Mesenchymal stem cell (in vitro differentiated cells and primary cell): ENCODE measurements at regions not wholly inside any gene's neighbourhood (a gene's known extent, or its start where the extent isn't known, plus 50 kb on each side); places are given as distances from the start of the nearest gene placed in this dataset.
A peak's percentile ranks its signal among the peaks of the same experiment; 100 is the strongest.

Source experiments
- DNase-seq: peaks from one replicate; pipeline ENCODE4 v3.0.0-alpha.2; 2013
- H2AFZ ChIP-seq: one replicate; pipeline ENCODE4 v1.6.1; 2013; ENCODE audit warnings: low read depth, mild to moderate bottlenecking, control low read depth, inconsistent platforms, low read length, moderate library complexity
- H2AK5ac ChIP-seq: 2 replicates; pipeline ENCODE4 v1.6.1; 2013; ENCODE audit warnings: low read length, moderate library complexity, mild to moderate bottlenecking, inconsistent platforms; ENCODE audit not compliant: severe bottlenecking
- H2BK120ac ChIP-seq: one replicate; pipeline ENCODE4 v1.6.1; 2013; ENCODE audit warnings: low read depth, mild to moderate bottlenecking, inconsistent platforms, low read length, moderate library complexity
- H2BK12ac ChIP-seq, 2 experiments: one replicate each; pipeline ENCODE4 v1.6.1; 2013; ENCODE audit warnings: inconsistent platforms in 2 of 2, low read length in 2 of 2, mild to moderate bottlenecking in 2 of 2, moderate library complexity in 2 of 2, control low read depth in 1 of 2
- H2BK15ac ChIP-seq: one replicate; pipeline ENCODE4 v1.6.1; 2013; ENCODE audit warnings: mild to moderate bottlenecking, low read depth, inconsistent platforms; ENCODE audit not compliant: poor library complexity, severe bottlenecking
- H2BK5ac ChIP-seq: 2 replicates; pipeline ENCODE4 v1.6.1; 2013; ENCODE audit warnings: low read depth, mild to moderate bottlenecking, low read length, control low read depth, inconsistent platforms; ENCODE audit not compliant: poor library complexity, severe bottlenecking
- H3K14ac ChIP-seq, 2 experiments: one replicate each; pipeline ENCODE4 v1.6.1; 2013; ENCODE audit warnings: inconsistent platforms in 2 of 2, low read length in 2 of 2, control low read depth in 1 of 2, mild to moderate bottlenecking in 1 of 2, moderate library complexity in 1 of 2
- H3K18ac ChIP-seq, 2 experiments: one replicate each; pipeline ENCODE4 v1.6.1; 2013; ENCODE audit warnings: inconsistent platforms in 2 of 2, low read length in 2 of 2, control low read depth in 1 of 2, low read depth in 1 of 2, mild to moderate bottlenecking in 1 of 2
- H3K23ac ChIP-seq, 2 experiments: one replicate each; pipeline ENCODE4 v1.6.1; 2013; ENCODE audit warnings: inconsistent platforms in 2 of 2, low read length in 2 of 2, mild to moderate bottlenecking in 2 of 2, moderate library complexity in 2 of 2, control low read depth in 1 of 2
- H3K27ac ChIP-seq: 2 replicates; pipeline ENCODE4 v1.5.1; 2013; ENCODE audit warnings: mild to moderate bottlenecking, moderate library complexity, low read length, control low read depth, inconsistent platforms; ENCODE audit not compliant: poor library complexity, severe bottlenecking
- H3K27me3 ChIP-seq, 2 experiments: 2 replicates each; pipeline versions ENCODE4 v1.6.1 to v1.7.0; 2013; ENCODE audit warnings: low read length in 2 of 2, mild to moderate bottlenecking in 2 of 2, moderate library complexity in 2 of 2, control low read depth in 1 of 2, inconsistent platforms in 1 of 2; ENCODE audit not compliant: control insufficient read depth in 1 of 2, insufficient read depth in 1 of 2
- H3K36me3 ChIP-seq, 2 experiments: 2 replicates each; pipeline versions ENCODE4 v1.6.1 to v1.7.0; 2013; ENCODE audit warnings: low read length in 2 of 2, control low read depth in 1 of 2, inconsistent platforms in 1 of 2, low read depth in 1 of 2, mild to moderate bottlenecking in 1 of 2; ENCODE audit not compliant: insufficient read depth in 2 of 2, control insufficient read depth in 1 of 2
- H3K4ac ChIP-seq, 2 experiments: one replicate each; pipeline ENCODE4 v1.6.1; 2013; ENCODE audit warnings: inconsistent platforms in 2 of 2, low read length in 2 of 2, mild to moderate bottlenecking in 2 of 2, moderate library complexity in 2 of 2, control low read depth in 1 of 2, low read depth in 1 of 2
- H3K4me1 ChIP-seq: 2 replicates; pipeline ENCODE4 v1.6.1; 2013; ENCODE audit warnings: low read depth, low read length, control low read depth; ENCODE audit not compliant: control insufficient read depth, insufficient read depth
- H3K4me2 ChIP-seq: 2 replicates; pipeline ENCODE4 v1.6.1; 2013; ENCODE audit warnings: low read length, mild to moderate bottlenecking, inconsistent platforms; ENCODE audit not compliant: poor library complexity, severe bottlenecking
- H3K4me3 ChIP-seq, 2 experiments: 2 replicates each; pipeline versions ENCODE4 v1.5.1 to v1.7.0; 2013; ENCODE audit warnings: low read length in 2 of 2, mild to moderate bottlenecking in 2 of 2, control low read depth in 1 of 2, low read depth in 1 of 2; ENCODE audit not compliant: insufficient read depth in 1 of 2
- H3K79me1 ChIP-seq: replicated peaks from 2 replicates; pipeline ENCODE4 v1.6.1; 2013; ENCODE audit warnings: mild to moderate bottlenecking, control low read depth, low read length, inconsistent platforms; ENCODE audit not compliant: poor library complexity, severe bottlenecking
- H3K9ac ChIP-seq: 2 replicates; pipeline ENCODE4 v1.7.0; 2013; ENCODE audit warnings: mild to moderate bottlenecking, low read length, moderate library complexity
- H3K9me3 ChIP-seq: 2 replicates; pipeline ENCODE4 v1.7.0; 2013; ENCODE audit warnings: mild to moderate bottlenecking, low read length; ENCODE audit not compliant: control insufficient read depth
- H4K8ac ChIP-seq: one replicate; pipeline ENCODE4 v1.6.1; 2013; ENCODE audit warnings: inconsistent platforms, mild to moderate bottlenecking, low read length, moderate library complexity
- H4K91ac ChIP-seq: one replicate; pipeline ENCODE4 v1.6.1; 2013; ENCODE audit warnings: mild to moderate bottlenecking, low read length, inconsistent platforms
- WGBS: methylation state at CpG from one replicate; pipeline ENCODE4 v1.1.7; 2013; ENCODE audit warnings: mixed read lengths; 5-methylcytosine and 5-hydroxymethylcytosine counted together

- Histone ChIP-seq H3K4ac (no peak overlapping the region), H3K27ac (no peak overlapping the region), H3K36me3 (no peaks in the 10 kb centered on the region), H3K4me1 (no peaks in the 10 kb centered on the region), H2AFZ (no peak overlapping the region), H3K9me3 (no peaks in the 10 kb centered on the region), H3K14ac (no peak overlapping the region), H3K4me2 (no peak overlapping the region), H2AK5ac (no peak overlapping the region), H3K4me3 (no peak overlapping the region), H3K79me1 (no peaks in the 10 kb centered on the region), H2BK5ac (no peak overlapping the region), H2BK15ac (no peak overlapping the region), H4K8ac (no peak overlapping the region), H2BK120ac (no peak overlapping the region), H3K27me3 (no peaks in the 10 kb centered on the region), H3K23ac (no peak overlapping the region), H3K18ac (no peak overlapping the region), H4K91ac (no peak overlapping the region), H3K9ac (no peak overlapping the region), H2BK12ac (no peak overlapping the region)
- DNase-seq: no peak
Observed at GRCh38 chr5:148928141-148928540, 101.7 kb downstream of the ADRB2 start.

- H3K79me1 ChIP-seq: no peaks in the 10 kb centered on the region
- H2BK12ac ChIP-seq: peak overlapping the region in 1 of 2 experiments; percentile 23
- H3K36me3 ChIP-seq: no peaks in the 10 kb centered on the region
- H2BK15ac ChIP-seq: no peak overlapping the region
- no peak overlapping the region for H2AFZ ChIP-seq
- no peak overlapping the region for H3K4me3 ChIP-seq
- H2BK5ac ChIP-seq: no peak overlapping the region
- DNase-seq: no peak
- no peak overlapping the region for H3K4ac ChIP-seq
- no peak overlapping the region for H3K27ac ChIP-seq
- H4K8ac ChIP-seq: no peak overlapping the region
- H3K9ac ChIP-seq: no peak overlapping the region
- peak overlapping the region; percentile 6 for H4K91ac ChIP-seq
- H3K4me1 ChIP-seq: no peaks in the 10 kb centered on the region
- H3K23ac ChIP-seq: no peak overlapping the region
- H3K9me3 ChIP-seq: no peaks in the 10 kb centered on the region
- H2AK5ac ChIP-seq: no peak overlapping the region
- no peak overlapping the region for H3K18ac ChIP-seq
- H3K14ac ChIP-seq: peak overlapping the region in 1 of 2 experiments; percentile 12
- H3K27me3 ChIP-seq: no peaks in the 10 kb centered on the region
- no peak overlapping the region for H2BK120ac ChIP-seq
- H3K4me2 ChIP-seq: no peak overlapping the region
Observed at GRCh38 chr5:148931453-148932057, 105.1 kb downstream of the ADRB2 start.

- H2BK12ac ChIP-seq: no peak overlapping the region
- H2AK5ac ChIP-seq: no peak overlapping the region
- no peak overlapping the region for H2BK15ac ChIP-seq
- H2BK120ac ChIP-seq: no peak overlapping the region
- H3K79me1 ChIP-seq: no peaks in the 10 kb centered on the region
- H3K27ac ChIP-seq: no peak overlapping the region
- no peak overlapping the region for H3K4me3 ChIP-seq
- no peaks in the 10 kb centered on the region for H3K4me1 ChIP-seq
- H3K9me3 ChIP-seq: no peaks in the 10 kb centered on the region
- no peaks in the 10 kb centered on the region for H3K36me3 ChIP-seq
- H3K14ac ChIP-seq: no peak overlapping the region
- H4K91ac ChIP-seq: no peak overlapping the region
- no peaks in the 10 kb centered on the region for H3K27me3 ChIP-seq
- DNase-seq: no peak
- no peak overlapping the region for H4K8ac ChIP-seq
- 57% methylated on average over 3 of the region's 4 CpGs for WGBS
- no peak overlapping the region for H3K9ac ChIP-seq
- H3K4me2 ChIP-seq: no peak overlapping the region
- no peak overlapping the region for H3K18ac ChIP-seq
- no peak overlapping the region for H2AFZ ChIP-seq
- H3K23ac ChIP-seq: no peak overlapping the region
- no peak overlapping the region for H3K4ac ChIP-seq
- no peak overlapping the region for H2BK5ac ChIP-seq
Observed at GRCh38 chr5:148932355-148932935, 106.0 kb downstream of the ADRB2 start.

- H3K23ac ChIP-seq: no peak overlapping the region
- DNase-seq: no peak
Observed at GRCh38 chr5:148933903-148934432, 107.6 kb downstream of the ADRB2 start.

More at GRCh38 chr5:148933903-148934432, 107.6 kb downstream of the ADRB2 start:
- Histone ChIP-seq H2AFZ (no peak overlapping the region), H4K91ac (no peak overlapping the region), H2BK5ac (no peak overlapping the region), H3K4me1 (no peaks in the 10 kb centered on the region), H2BK12ac (no peak overlapping the region), H3K79me1 (no peaks in the 10 kb centered on the region), H3K27ac (no peak overlapping the region), H3K36me3 (no peaks in the 10 kb centered on the region), H3K14ac (no peak overlapping the region), H3K9ac (no peak overlapping the region), H3K9me3 (no peaks in the 10 kb centered on the region), H3K4ac (no peak overlapping the region), H3K18ac (no peak overlapping the region), H3K27me3 (no peaks in the 10 kb centered on the region), H2BK15ac (no peak overlapping the region), H2BK120ac (no peak overlapping the region), H2AK5ac (no peak overlapping the region), H4K8ac (no peak overlapping the region), H3K4me2 (no peak overlapping the region), H3K4me3 (no peak overlapping the region)
- 83% methylated on average over 1 of the region's 1 CpG for WGBS
